ENCODE measurements at regions not wholly inside any gene's neighbourhood (a gene's known extent, or its start where the extent isn't known, plus 50 kb on each side); places are given as distances from the start of the nearest gene placed in this dataset.
A peak's percentile ranks its signal among the peaks of the same experiment; 100 is the strongest.

- no peak for DNase-seq (ENCODE audit: low read depth)
- no peaks in the 10 kb centered on the region for H3K27me3 ChIP-seq (replicated peaks; ENCODE audit: control insufficient read depth, insufficient read depth, low read length)
- no peaks in the 10 kb centered on the region for H3K4me1 ChIP-seq (ENCODE audit: control insufficient read depth, insufficient read depth, low read length)
- H3K9ac ChIP-seq (ENCODE audit: low read length): no peak overlapping the region
- no peak overlapping the region for H3K4me3 ChIP-seq (ENCODE audit: low read length)
- no peaks in the 10 kb centered on the region for H3K9me3 ChIP-seq (ENCODE audit: control insufficient read depth, low read length)
- H3K36me3 ChIP-seq (ENCODE audit: control insufficient read depth, insufficient read depth, low read length, severe bottlenecking): no peaks in the 10 kb centered on the region
These were observed 889.2 kb downstream of the MCTP2 start for GRCh38 chr15:95120595-95120994.

- Histone ChIP-seq H3K36me3 (ENCODE audit: control insufficient read depth, insufficient read depth, low read length, severe bottlenecking) (no peaks in the 10 kb centered on the region), H3K9ac (ENCODE audit: low read length) (no peak overlapping the region), H3K27me3 (replicated peaks; ENCODE audit: control insufficient read depth, insufficient read depth, low read length) (no peaks in the 10 kb centered on the region)
These were observed 889.8 kb downstream of the MCTP2 start for GRCh38 chr15:95121191-95121590.

GRCh38 chr15:95125803-95126202 is 894.4 kb downstream of the MCTP2 start:
- Histone ChIP-seq H3K4me3 (ENCODE audit: low read length) (no peak overlapping the region), H3K4me1 (ENCODE audit: control insufficient read depth, insufficient read depth, low read length) (peaks cover 7% of the 10 kb centered on the region), H3K27me3 (replicated peaks; ENCODE audit: control insufficient read depth, insufficient read depth, low read length) (no peaks in the 10 kb centered on the region), H3K9ac (ENCODE audit: low read length) (no peak overlapping the region), H3K9me3 (ENCODE audit: control insufficient read depth, low read length) (no peaks in the 10 kb centered on the region), H3K36me3 (ENCODE audit: control insufficient read depth, insufficient read depth, low read length, severe bottlenecking) (no peaks in the 10 kb centered on the region)
- DNase-seq (ENCODE audit: low read depth): no peak

More at GRCh38 chr15:95121191-95121590, 889.8 kb downstream of the MCTP2 start:
- no peak for DNase-seq (ENCODE audit: low read depth)
- no peaks in the 10 kb centered on the region for H3K4me1 ChIP-seq (ENCODE audit: control insufficient read depth, insufficient read depth, low read length)
- no peaks in the 10 kb centered on the region for H3K9me3 ChIP-seq (ENCODE audit: control insufficient read depth, low read length)
- H3K4me3 ChIP-seq (ENCODE audit: low read length): no peak overlapping the region

- Histone ChIP-seq H3K9ac (ENCODE audit: low read length) (no peak overlapping the region), H3K27me3 (replicated peaks; ENCODE audit: control insufficient read depth, insufficient read depth, low read length) (no peaks in the 10 kb centered on the region), H3K4me1 (ENCODE audit: control insufficient read depth, insufficient read depth, low read length) (peaks cover 16% of the 10 kb centered on the region), H3K9me3 (ENCODE audit: control insufficient read depth, low read length) (no peaks in the 10 kb centered on the region), H3K4me3 (ENCODE audit: low read length) (no peak overlapping the region), H3K36me3 (ENCODE audit: control insufficient read depth, insufficient read depth, low read length, severe bottlenecking) (no peaks in the 10 kb centered on the region)
- DNase-seq (ENCODE audit: low read depth): peak; percentile 63
These were observed 896.0 kb downstream of the MCTP2 start for GRCh38 chr15:95127356-95127755.

- DNase-seq (ENCODE audit: low read depth): no peak
- H3K4me1 ChIP-seq (ENCODE audit: control insufficient read depth, insufficient read depth, low read length): peaks cover 33% of the 10 kb centered on the region
- peak overlapping the region; percentile 73 for H3K9ac ChIP-seq (ENCODE audit: low read length)
- no peaks in the 10 kb centered on the region for H3K9me3 ChIP-seq (ENCODE audit: control insufficient read depth, low read length)
- no peaks in the 10 kb centered on the region for H3K36me3 ChIP-seq (ENCODE audit: control insufficient read depth, insufficient read depth, low read length, severe bottlenecking)
- H3K4me3 ChIP-seq (ENCODE audit: low read length): peak overlapping the region; percentile 62
- H3K27me3 ChIP-seq (replicated peaks; ENCODE audit: control insufficient read depth, insufficient read depth, low read length): no peaks in the 10 kb centered on the region
These were observed 898.2 kb downstream of the MCTP2 start for GRCh38 chr15:95129574-95129973.

- Histone ChIP-seq H3K36me3 (ENCODE audit: control insufficient read depth, insufficient read depth, low read length, severe bottlenecking) (no peaks in the 10 kb centered on the region), H3K4me3 (ENCODE audit: low read length) (peak overlapping the region; percentile 68), H3K9me3 (ENCODE audit: control insufficient read depth, low read length) (no peaks in the 10 kb centered on the region), H3K9ac (ENCODE audit: low read length) (peak overlapping the region; percentile 82), H3K27me3 (replicated peaks; ENCODE audit: control insufficient read depth, insufficient read depth, low read length) (no peaks in the 10 kb centered on the region), H3K4me1 (ENCODE audit: control insufficient read depth, insufficient read depth, low read length) (peaks cover 35% of the 10 kb centered on the region)
- no peak for DNase-seq (ENCODE audit: low read depth)
These were observed 899.8 kb downstream of the MCTP2 start for GRCh38 chr15:95131131-95131556.

GRCh38 chr15:95132774-95133173 is 901.4 kb downstream of the MCTP2 start:
- Histone ChIP-seq H3K36me3 (ENCODE audit: control insufficient read depth, insufficient read depth, low read length, severe bottlenecking) (no peaks in the 10 kb centered on the region), H3K4me1 (ENCODE audit: control insufficient read depth, insufficient read depth, low read length) (peaks cover 35% of the 10 kb centered on the region), H3K27me3 (replicated peaks; ENCODE audit: control insufficient read depth, insufficient read depth, low read length) (no peaks in the 10 kb centered on the region), H3K9ac (ENCODE audit: low read length) (peak overlapping the region; percentile 82), H3K4me3 (ENCODE audit: low read length) (peak overlapping the region; percentile 68), H3K9me3 (ENCODE audit: control insufficient read depth, low read length) (no peaks in the 10 kb centered on the region)
- DNase-seq (ENCODE audit: low read depth): peak; percentile 71

GRCh38 chr15:95134431-95135110 is 903.2 kb downstream of the MCTP2 start:
- Histone ChIP-seq H3K9ac (ENCODE audit: low read length) (peak overlapping the region; percentile 55), H3K36me3 (ENCODE audit: control insufficient read depth, insufficient read depth, low read length, severe bottlenecking) (no peaks in the 10 kb centered on the region), H3K27me3 (replicated peaks; ENCODE audit: control insufficient read depth, insufficient read depth, low read length) (no peaks in the 10 kb centered on the region), H3K4me1 (ENCODE audit: control insufficient read depth, insufficient read depth, low read length) (peaks cover 34% of the 10 kb centered on the region), H3K9me3 (ENCODE audit: control insufficient read depth, low read length) (no peaks in the 10 kb centered on the region), H3K4me3 (ENCODE audit: low read length) (no peak overlapping the region)
- no peak for DNase-seq (ENCODE audit: low read depth)

- H3K27me3 ChIP-seq (replicated peaks; ENCODE audit: control insufficient read depth, insufficient read depth, low read length): no peaks in the 10 kb centered on the region
- no peaks in the 10 kb centered on the region for H3K36me3 ChIP-seq (ENCODE audit: control insufficient read depth, insufficient read depth, low read length, severe bottlenecking)
- no peaks in the 10 kb centered on the region for H3K9me3 ChIP-seq (ENCODE audit: control insufficient read depth, low read length)
- no peak for DNase-seq (ENCODE audit: low read depth)
- peaks cover 10% of the 10 kb centered on the region for H3K4me1 ChIP-seq (ENCODE audit: control insufficient read depth, insufficient read depth, low read length)
- no peak overlapping the region for H3K9ac ChIP-seq (ENCODE audit: low read length)
- no peak overlapping the region for H3K4me3 ChIP-seq (ENCODE audit: low read length)
These were observed 907.4 kb downstream of the MCTP2 start for GRCh38 chr15:95138604-95139270.

- no peak overlapping the region for H3K4me3 ChIP-seq (ENCODE audit: low read length)
- no peaks in the 10 kb centered on the region for H3K9me3 ChIP-seq (ENCODE audit: control insufficient read depth, low read length)
- no peaks in the 10 kb centered on the region for H3K36me3 ChIP-seq (ENCODE audit: control insufficient read depth, insufficient read depth, low read length, severe bottlenecking)
- no peaks in the 10 kb centered on the region for H3K27me3 ChIP-seq (replicated peaks; ENCODE audit: control insufficient read depth, insufficient read depth, low read length)
- peaks cover 3% of the 10 kb centered on the region for H3K4me1 ChIP-seq (ENCODE audit: control insufficient read depth, insufficient read depth, low read length)
- no peak overlapping the region for H3K9ac ChIP-seq (ENCODE audit: low read length)
- peak; percentile 70 for DNase-seq (ENCODE audit: low read depth)
These were observed 910.1 kb downstream of the MCTP2 start for GRCh38 chr15:95141486-95141885.

- H3K4me1 ChIP-seq (ENCODE audit: control insufficient read depth, insufficient read depth, low read length): peaks cover 3% of the 10 kb centered on the region
- no peaks in the 10 kb centered on the region for H3K36me3 ChIP-seq (ENCODE audit: control insufficient read depth, insufficient read depth, low read length, severe bottlenecking)
- no peaks in the 10 kb centered on the region for H3K9me3 ChIP-seq (ENCODE audit: control insufficient read depth, low read length)
- H3K27me3 ChIP-seq (replicated peaks; ENCODE audit: control insufficient read depth, insufficient read depth, low read length): no peaks in the 10 kb centered on the region
- H3K9ac ChIP-seq (ENCODE audit: low read length): no peak overlapping the region
- no peak for DNase-seq (ENCODE audit: low read depth)
- no peak overlapping the region for H3K4me3 ChIP-seq (ENCODE audit: low read length)
These were observed 911.2 kb downstream of the MCTP2 start for GRCh38 chr15:95142531-95142930.

All from adipocyte (in vitro differentiated cells).